C4-2B (cell line): ENCODE measurements at regions not wholly inside any gene's neighbourhood (a gene's known extent, or its start where the extent isn't known, plus 50 kb on each side); places are given as distances from the start of the nearest gene placed in this dataset.

Source experiments
- CTCF ChIP-seq: fragments of 450-650 bp; conservative IDR thresholded peaks from 2 replicates; pipeline ENCODE4 v1.5.1; 2017; ENCODE audit warnings: mild to moderate bottlenecking
- ZFX ChIP-seq: fragments of 450-650 bp; IDR thresholded peaks from 2 replicates; pipeline ENCODE4 v1.6.1; 2017

- no peak for TF ChIP-seq CTCF
- no peak for TF ChIP-seq ZFX
Measured at GRCh38 chr1:186617926-186618325, 62.3 kb downstream of the PTGS2 start.
